ENCODE measurements at regions not wholly inside any gene's neighbourhood (a gene's known extent, or its start where the extent isn't known, plus 50 kb on each side); places are given as distances from the start of the nearest gene placed in this dataset.

DNA sequence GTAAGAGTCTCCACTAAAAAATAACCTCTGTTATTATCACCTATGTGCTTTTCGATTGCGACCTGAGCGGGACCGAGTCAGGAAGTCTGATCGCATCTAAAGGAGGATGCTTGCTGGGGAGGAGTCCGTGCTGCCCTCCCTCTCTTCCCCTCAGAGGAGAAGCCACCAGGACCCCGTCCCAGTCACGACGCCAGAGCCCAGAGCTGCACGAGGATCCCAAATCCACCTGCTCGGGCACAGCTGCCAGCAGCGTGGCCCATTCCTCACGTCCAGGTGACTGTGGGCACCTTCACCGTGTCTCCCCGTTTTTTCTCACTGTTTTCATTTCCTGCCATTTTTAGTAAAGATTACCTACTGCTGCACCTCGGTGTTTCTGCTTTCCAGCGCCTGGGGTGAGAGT, 390.3 kb downstream of the BRD1 start:
- intact Hi-C loops (cut with DNase I): no loop called here
- no peaks in the 10 kb centered on the region for H3K9me3 ChIP-seq
- TF ChIP-seq EP300 (IDR thresholded peaks at IDR 0.05) (no peak), POLR2A (IDR thresholded peaks at IDR 0.05) (no peak), CTCF (IDR thresholded peaks at IDR 0.05) (no peak)
- no peak overlapping the region for H3K4me3 ChIP-seq
- no peaks in the 10 kb centered on the region for H3K36me3 ChIP-seq
- H3K4me1 ChIP-seq: no peaks in the 10 kb centered on the region
- WGBS, 2 donors: 88 to 91% methylated on average over 17 of the region's 17 CpGs
- H3K27me3 ChIP-seq: peaks cover 0 to 49% (median 0%) of the 10 kb centered on the region in 3 donors
- H3K27ac ChIP-seq: no peak overlapping the region
- no peak for DNase-seq

GRCh38 chr22:49436056-49436455, 391.6 kb downstream of the BRD1 start:
- TF ChIP-seq POLR2A (IDR thresholded peaks at IDR 0.05): no peak
- no peak for TF ChIP-seq POLR2AphosphoS5 (IDR thresholded peaks at IDR 0.05)
- TF ChIP-seq CTCF (IDR thresholded peaks at IDR 0.05): no peak
- no peaks in the 10 kb centered on the region for H3K4me1 ChIP-seq
- H3K9me3 ChIP-seq: no peaks in the 10 kb centered on the region
- WGBS, 2 donors: 65 to 80% methylated on average over 11 of the region's 11 CpGs
- DNase-seq: no peak
- no peak overlapping the region for H3K4me3 ChIP-seq
- intact Hi-C loops (cut with DNase I): no loop called here
- no peak overlapping the region for H3K27ac ChIP-seq
- no peaks in the 10 kb centered on the region for H3K36me3 ChIP-seq
- peaks cover 0 to 47% (median 0%) of the 10 kb centered on the region in 3 donors for H3K27me3 ChIP-seq

DNA sequence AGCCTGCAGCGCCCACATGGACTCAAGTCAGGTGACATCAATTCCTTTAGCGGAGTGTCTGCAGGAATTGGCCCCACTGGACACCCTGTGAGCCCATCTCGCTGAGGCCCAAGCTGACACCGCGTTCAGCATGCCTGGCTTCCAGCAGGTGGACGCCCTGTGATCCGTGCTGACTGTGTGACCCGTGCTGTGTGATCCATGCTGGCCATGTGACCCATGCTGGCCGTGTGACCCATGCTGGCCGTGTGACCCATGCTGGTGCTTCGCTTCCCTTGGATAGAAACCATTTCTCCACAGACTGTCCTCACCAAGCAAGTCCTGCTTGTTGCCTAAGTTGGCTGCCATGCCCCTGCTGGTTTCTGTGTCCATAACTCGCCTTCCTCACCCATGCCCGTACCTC, 392.1 kb downstream of the BRD1 start:
- Histone ChIP-seq H3K4me3 (no peak overlapping the region), H3K27ac (no peak overlapping the region), H3K27me3 (peaks cover 0 to 43% (median 0%) of the 10 kb centered on the region in 3 donors), H3K9me3 (no peaks in the 10 kb centered on the region), H3K4me1 (no peaks in the 10 kb centered on the region), H3K36me3 (no peaks in the 10 kb centered on the region)
- no peak for TF ChIP-seq POLR2AphosphoS5 (IDR thresholded peaks at IDR 0.05)
- no peak for TF ChIP-seq EP300 (IDR thresholded peaks at IDR 0.05)
- TF ChIP-seq POLR2A (IDR thresholded peaks at IDR 0.05): no peak
- TF ChIP-seq CTCF (IDR thresholded peaks at IDR 0.05): no peak
- no peak for DNase-seq
- intact Hi-C loops (cut with DNase I): no loop called here
- 79 to 83% methylated on average over 13 of the region's 13 CpGs for WGBS, 2 donors

- H3K4me3 ChIP-seq: no peak overlapping the region
- peaks cover 0 to 47% (median 3%) of the 10 kb centered on the region in 3 donors for H3K27me3 ChIP-seq
- H3K9me3 ChIP-seq: no peaks in the 10 kb centered on the region
- H3K36me3 ChIP-seq: no peaks in the 10 kb centered on the region
- no peak for TF ChIP-seq POLR2A (IDR thresholded peaks at IDR 0.05)
- no peak for TF ChIP-seq EP300 (IDR thresholded peaks at IDR 0.05)
- TF ChIP-seq POLR2AphosphoS5 (IDR thresholded peaks at IDR 0.05): no peak
- TF ChIP-seq CTCF (IDR thresholded peaks at IDR 0.05): no peak
- intact Hi-C loops (cut with DNase I): no loop called here
- no peak overlapping the region for H3K27ac ChIP-seq
- WGBS, 2 donors: 86 to 88% methylated on average over 37 of the region's 37 CpGs
- no peaks in the 10 kb centered on the region for H3K4me1 ChIP-seq
- DNase-seq: no peak
These were observed 393.7 kb downstream of the BRD1 start for GRCh38 chr22:49433717-49434611.
